Stimulated activated CD4-positive, alpha-beta T cell treated with anti-CD3 and anti-CD28 coated beads, Interleukin-4, amount 100 ng/mL, for 4 hours (primary cell): ENCODE measurements at regions not wholly inside any gene's neighbourhood (a gene's known extent, or its start where the extent isn't known, plus 50 kb on each side); places are given as distances from the start of the nearest gene placed in this dataset.
"Not testable (repeated sequence)": the region's sequence is repeated elsewhere in the genome, so short reads cannot be mapped to it uniquely, and the experiment has no call there.

Experiments used
- DNase-seq, 2 experiments: peaks; one replicate each; pipeline ENCODE4 v3.0.0-alpha.2; 2020

GRCh38 chr13:58379221-58379620, 747.7 kb downstream of the PCDH17 start:
- DNase-seq = no peak

- not testable (repeated sequence) for DNase-seq
Measured at GRCh38 chr13:58385336-58385735, 753.8 kb downstream of the PCDH17 start.

- DNase-seq = no peak
Measured at GRCh38 chr13:58397596-58398387, 766.2 kb downstream of the PCDH17 start.

GRCh38 chr13:58399263-58399662, 767.7 kb downstream of the PCDH17 start:
- no peak for DNase-seq

GRCh38 chr13:58406545-58406944, 775.0 kb downstream of the PCDH17 start:
- DNase-seq = no peak

- DNase-seq = no peak
Measured at GRCh38 chr13:58429917-58430316, 798.4 kb downstream of the PCDH17 start.

- no peak for DNase-seq
Measured at GRCh38 chr13:58434943-58435342, 803.4 kb downstream of the PCDH17 start.

GRCh38 chr13:58437427-58437826, 805.9 kb downstream of the PCDH17 start:
- no peak for DNase-seq

- DNase-seq = no peak
Measured at GRCh38 chr13:58446979-58447378, 815.4 kb downstream of the PCDH17 start.

- no peak for DNase-seq
Measured at GRCh38 chr13:58452123-58452623, 820.6 kb downstream of the PCDH17 start.

GRCh38 chr13:58455094-58455493, 823.5 kb downstream of the PCDH17 start:
- DNase-seq = no peak

- no peak for DNase-seq
Measured at GRCh38 chr13:58461217-58461616, 829.7 kb downstream of the PCDH17 start.

GRCh38 chr13:58463841-58464240, 832.3 kb downstream of the PCDH17 start:
- DNase-seq = no peak

- no peak for DNase-seq
Measured at GRCh38 chr13:58467176-58467575, 835.6 kb downstream of the PCDH17 start.

- DNase-seq = no peak
Measured at GRCh38 chr13:58472483-58472882, 840.9 kb downstream of the PCDH17 start.

- DNase-seq = no peak
Measured at GRCh38 chr13:58474581-58474980, 843.0 kb downstream of the PCDH17 start.

GRCh38 chr13:58476206-58476918, 844.8 kb downstream of the PCDH17 start:
- DNase-seq = no peak

- no peak for DNase-seq
Measured at GRCh38 chr13:58478858-58479257, 847.3 kb downstream of the PCDH17 start.

- DNase-seq = no peak
Measured at GRCh38 chr13:58480061-58480460, 848.5 kb downstream of the PCDH17 start.

GRCh38 chr13:58488251-58488650, 856.7 kb downstream of the PCDH17 start:
- DNase-seq = no peak

GRCh38 chr13:58495668-58496067, 864.1 kb downstream of the PCDH17 start:
- no peak for DNase-seq

- no peak for DNase-seq
Measured at GRCh38 chr13:58500938-58501337, 869.4 kb downstream of the PCDH17 start.

- not testable (repeated sequence) for DNase-seq
Measured at GRCh38 chr13:58504202-58504700, 872.7 kb downstream of the PCDH17 start.
